ENCODE measurements at regions not wholly inside any gene's neighbourhood (a gene's known extent, or its start where the extent isn't known, plus 50 kb on each side); places are given as distances from the start of the nearest gene placed in this dataset.

DNA sequence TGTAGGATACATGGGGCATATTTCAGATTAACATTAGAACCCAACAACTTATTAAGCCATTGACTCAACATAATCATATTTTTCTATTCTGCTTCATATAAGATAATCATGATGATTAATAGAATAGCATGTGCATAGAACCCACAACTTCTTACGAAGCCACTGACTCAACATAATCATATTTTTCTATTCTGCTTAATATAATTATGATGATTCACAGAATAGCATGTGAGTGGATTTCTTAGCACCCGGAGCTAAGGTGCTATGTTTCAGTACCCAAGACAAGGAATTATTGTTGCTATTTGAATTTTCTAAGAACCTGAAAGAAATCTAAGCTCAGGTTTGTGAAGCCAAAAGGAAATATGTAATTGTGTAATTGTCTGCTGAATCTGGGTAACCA, 96.8 kb downstream of the TENT5A start:
- TF ChIP-seq, protein P1, sequence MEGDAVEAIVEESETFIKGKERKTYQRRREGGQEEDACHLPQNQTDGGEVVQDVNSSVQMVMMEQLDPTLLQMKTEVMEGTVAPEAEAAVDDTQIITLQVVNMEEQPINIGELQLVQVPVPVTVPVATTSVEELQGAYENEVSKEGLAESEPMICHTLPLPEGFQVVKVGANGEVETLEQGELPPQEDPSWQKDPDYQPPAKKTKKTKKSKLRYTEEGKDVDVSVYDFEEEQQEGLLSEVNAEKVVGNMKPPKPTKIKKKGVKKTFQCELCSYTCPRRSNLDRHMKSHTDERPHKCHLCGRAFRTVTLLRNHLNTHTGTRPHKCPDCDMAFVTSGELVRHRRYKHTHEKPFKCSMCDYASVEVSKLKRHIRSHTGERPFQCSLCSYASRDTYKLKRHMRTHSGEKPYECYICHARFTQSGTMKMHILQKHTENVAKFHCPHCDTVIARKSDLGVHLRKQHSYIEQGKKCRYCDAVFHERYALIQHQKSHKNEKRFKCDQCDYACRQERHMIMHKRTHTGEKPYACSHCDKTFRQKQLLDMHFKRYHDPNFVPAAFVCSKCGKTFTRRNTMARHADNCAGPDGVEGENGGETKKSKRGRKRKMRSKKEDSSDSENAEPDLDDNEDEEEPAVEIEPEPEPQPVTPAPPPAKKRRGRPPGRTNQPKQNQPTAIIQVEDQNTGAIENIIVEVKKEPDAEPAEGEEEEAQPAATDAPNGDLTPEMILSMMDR (conservative IDR thresholded peaks at IDR 0.05; ENCODE audit: low read length): no peak
- TF ChIP-seq EZH2phosphoT487 (IDR thresholded peaks at IDR 0.05; ENCODE audit: borderline replicate concordance, low read depth, low read length): no peak
